Heart left ventricle (tissue), 13 donors: ENCODE measurements at regions not wholly inside any gene's neighbourhood (a gene's known extent, or its start where the extent isn't known, plus 50 kb on each side); places are given as distances from the start of the nearest gene placed in this dataset.

ENCODE experiments used
- CTCF ChIP-seq, 12 donors: fragments of 200-600 bp; sonication (generic) in 4 of 12; IDR thresholded peaks; one replicate each; pipeline versions ENCODE4 v1.5.0 to v1.8.0; 2018 to 2022; ENCODE audit warnings: antibody characterized with exemption in 12 of 12, mild to moderate bottlenecking in 5 of 12
- POLR2A ChIP-seq, 2 donors: fragments of 450-650 bp; IDR thresholded peaks; one replicate each; pipeline ENCODE4 v1.6.1; 2017; ENCODE audit warnings: antibody characterized with exemption in 2 of 2, mild to moderate bottlenecking in 2 of 2, moderate library complexity in 2 of 2
- donor health status: ischemic (EF 13 %, LVEDD 7.1; RV severe dilation, severe dysfunction).
- donor health status: DM: no; HTN: yes; CAD: no.
- donor health status: DM: no; HTN: no; CAD: no.
- donor health status: ischemic (EF 25% LVEDD 6.9; RV normal size, moderate dysfunction).
- donor health status: ischemic (EF 25% LVEDD 5.7; RV mildly dilated, moderate dysfunction).
- donor health status: ischemic (EF 35%, LVEDD 5.7; RV mildly dilated, moderate dysfunction).
- donor health status: nonischemic (EF 11% LVEDD 7.7; RV severe dilation, severe dysfunction).
- donor health status: DM: yes; HTN: yes; CAD: no.
- donor health status: PGD.
- donor health status: ischemic (EF 29% LVEDD 5.4; RV normal size, mild dysfunction).
- donor health status: nonischemic (EF 23%, LVEDD 6.1; RV moderate dilation, normal function).

- no peak for TF ChIP-seq CTCF (IDR thresholded peaks at IDR 0.05)
- TF ChIP-seq POLR2A (IDR thresholded peaks at IDR 0.05), result no peak
Observed at GRCh38 chr6:133187657-133188453, 53.3 kb upstream of the EYA4 start.
